ENCODE measurements at regions not wholly inside any gene's neighbourhood (a gene's known extent, or its start where the extent isn't known, plus 50 kb on each side); places are given as distances from the start of the nearest gene placed in this dataset.

GRCh38 chr11:28770806-28771205 is 662.6 kb downstream of the METTL15 start:
- DNase-seq, result no peak

- no peak for DNase-seq
Measured at GRCh38 chr11:28767574-28767973, 659.4 kb downstream of the METTL15 start.

- DNase-seq, result no peak
Measured at GRCh38 chr11:28763876-28764275, 655.7 kb downstream of the METTL15 start.

GRCh38 chr11:28763151-28763550 is 655.0 kb downstream of the METTL15 start:
- no peak for DNase-seq

GRCh38 chr11:28760676-28761390 is 652.6 kb downstream of the METTL15 start:
- no peak for DNase-seq

- no peak for DNase-seq
Measured at GRCh38 chr11:28759311-28759710, 651.1 kb downstream of the METTL15 start.

GRCh38 chr11:28757725-28758515 is 649.7 kb downstream of the METTL15 start:
- DNase-seq, result no peak

GRCh38 chr11:28756977-28757376 is 648.8 kb downstream of the METTL15 start:
- DNase-seq, result no peak

GRCh38 chr11:28743061-28743550 is 634.9 kb downstream of the METTL15 start:
- DNase-seq, result no peak

- DNase-seq, result no peak
Measured at GRCh38 chr11:28739489-28740280, 631.5 kb downstream of the METTL15 start.

GRCh38 chr11:28738549-28738948 is 630.4 kb downstream of the METTL15 start:
- DNase-seq, result no peak

- DNase-seq, result no peak
Measured at GRCh38 chr11:28736256-28736655, 628.1 kb downstream of the METTL15 start.

GRCh38 chr11:28735511-28735910 is 627.3 kb downstream of the METTL15 start:
- no peak for DNase-seq

- no peak for DNase-seq
Measured at GRCh38 chr11:28730889-28731288, 622.7 kb downstream of the METTL15 start.

- DNase-seq, result no peak
Measured at GRCh38 chr11:28730336-28730735, 622.1 kb downstream of the METTL15 start.

GRCh38 chr11:28729339-28729738 is 621.2 kb downstream of the METTL15 start:
- no peak for DNase-seq

GRCh38 chr11:28728666-28729065 is 620.5 kb downstream of the METTL15 start:
- DNase-seq, result no peak

- no peak for DNase-seq
Measured at GRCh38 chr11:28727254-28727653, 619.1 kb downstream of the METTL15 start.

- DNase-seq, result no peak
Measured at GRCh38 chr11:28726432-28726831, 618.2 kb downstream of the METTL15 start.

GRCh38 chr11:28715726-28716125 is 607.5 kb downstream of the METTL15 start:
- DNase-seq, result no peak

- DNase-seq, result no peak
Measured at GRCh38 chr11:28713850-28714249, 605.7 kb downstream of the METTL15 start.

GRCh38 chr11:28708075-28708474 is 599.9 kb downstream of the METTL15 start:
- DNase-seq, result no peak

- DNase-seq, result no peak
Measured at GRCh38 chr11:28704801-28705200, 596.6 kb downstream of the METTL15 start.

Measured in NCI-H1436 treated with DMSO at 0.1 percent for 48 hours (cell line).